ENCODE measurements at regions not wholly inside any gene's neighbourhood (a gene's known extent, or its start where the extent isn't known, plus 50 kb on each side); places are given as distances from the start of the nearest gene placed in this dataset.
"Not testable (repeated sequence)": the region's sequence is repeated elsewhere in the genome, so short reads cannot be mapped to it uniquely, and the experiment has no call there.

- Histone ChIP-seq H3K9me3 (no peaks in the 10 kb centered on the region), H3K27me3 (replicated peaks in 1 of 2; ENCODE audit: control insufficient read depth in 2 of 2, extremely low read depth in 1 of 2, insufficient read depth in 2 of 2, low read length in 1 of 2) (no peaks in the 10 kb centered on the region), H3K4me1 (ENCODE audit: control insufficient read depth in 1 of 2, extremely low read depth in 1 of 2, insufficient read depth in 2 of 2, low read length in 2 of 2) (no peaks in the 10 kb centered on the region), H3K36me3 (ENCODE audit: control insufficient read depth in 2 of 2, extremely low read depth in 1 of 2, insufficient read depth in 1 of 2, low read length in 1 of 2) (no peaks in the 10 kb centered on the region), H3K27ac (ENCODE audit: low read length) (no peak overlapping the region), H3K4me3 (ENCODE audit: control insufficient read depth in 1 of 2, extremely low read depth in 1 of 2, low read length in 1 of 2) (no peak overlapping the region)
- Mint-ChIP-seq H3K27me3 (no peaks in the 10 kb centered on the region), H3K36me3 (no peaks in the 10 kb centered on the region), H3K4me3 (no peak overlapping the region), H3K4me1 (no peaks in the 10 kb centered on the region), H3K9me3 (peaks cover 3 to 9% (median 5%) of the 10 kb centered on the region in 3 donors), H3K27ac (no peak overlapping the region)
- ChIA-PET CTCF (no interaction called here), POLR2A (no interaction called here)
- DNase-seq (no peak), ATAC-seq (replicated peaks in 1 of 4) (no peak)
These were observed 692.6 kb downstream of the PCDH17 start for GRCh38 chr13:58324161-58324560.

GRCh38 chr13:58329746-58330145, 698.2 kb downstream of the PCDH17 start:
- H3K4me1 ChIP-seq (ENCODE audit: control insufficient read depth in 1 of 2, extremely low read depth in 1 of 2, insufficient read depth in 2 of 2, low read length in 2 of 2): no peaks in the 10 kb centered on the region
- POLR2A ChIA-PET: interaction anchor here in 1 of 2 donors (0.6 kb wide), 1 partner anchor 33 kb away, joined by 3 read pairs; no protein-coding TSS in a partner anchor
- no CpG with 5 or more reads among the region's 5 CpGs for WGBS (ENCODE audit: insufficient coverage)
- Mint-ChIP-seq H3K36me3 (no peaks in the 10 kb centered on the region), H3K9me3 (peaks cover 2 to 10% (median 5%) of the 10 kb centered on the region in 3 donors), H3K4me1 (no peaks in the 10 kb centered on the region), H3K27ac (no peak overlapping the region), H3K27me3 (no peaks in the 10 kb centered on the region), H3K4me3 (no peak overlapping the region)
- CTCF ChIA-PET: no interaction called here
- H3K36me3 ChIP-seq (ENCODE audit: control insufficient read depth in 2 of 2, extremely low read depth in 1 of 2, insufficient read depth in 1 of 2, low read length in 1 of 2): no peaks in the 10 kb centered on the region
- no peak for DNase-seq
- H3K4me3 ChIP-seq (ENCODE audit: control insufficient read depth in 1 of 2, extremely low read depth in 1 of 2, low read length in 1 of 2): no peak overlapping the region
- ATAC-seq (replicated peaks in 1 of 4): no peak
- no peak overlapping the region for H3K27ac ChIP-seq (ENCODE audit: low read length)
- no peaks in the 10 kb centered on the region for H3K9me3 ChIP-seq
- H3K27me3 ChIP-seq (replicated peaks in 1 of 2; ENCODE audit: control insufficient read depth in 2 of 2, extremely low read depth in 1 of 2, insufficient read depth in 2 of 2, low read length in 1 of 2): no peaks in the 10 kb centered on the region

GRCh38 chr13:58340895-58341294, 709.4 kb downstream of the PCDH17 start:
- H3K4me3 Mint-ChIP-seq: no peak overlapping the region
- H3K27me3 ChIP-seq (replicated peaks in 1 of 2; ENCODE audit: control insufficient read depth in 2 of 2, extremely low read depth in 1 of 2, insufficient read depth in 2 of 2, low read length in 1 of 2): no peaks in the 10 kb centered on the region
- ChIA-PET CTCF (no interaction called here), POLR2A (no interaction called here)
- H3K27ac ChIP-seq (ENCODE audit: low read length): no peak overlapping the region
- no peaks in the 10 kb centered on the region for H3K36me3 ChIP-seq (ENCODE audit: control insufficient read depth in 2 of 2, extremely low read depth in 1 of 2, insufficient read depth in 1 of 2, low read length in 1 of 2)
- H3K4me1 Mint-ChIP-seq: no peaks in the 10 kb centered on the region
- no peak for ATAC-seq (replicated peaks in 1 of 4)
- H3K9me3 ChIP-seq: no peaks in the 10 kb centered on the region
- no peak overlapping the region for H3K27ac Mint-ChIP-seq
- H3K4me3 ChIP-seq (ENCODE audit: control insufficient read depth in 1 of 2, extremely low read depth in 1 of 2, low read length in 1 of 2): no peak overlapping the region
- no peaks in the 10 kb centered on the region for H3K27me3 Mint-ChIP-seq
- DNase-seq: no peak
- H3K9me3 Mint-ChIP-seq: peaks cover 12 to 33% (median 16%) of the 10 kb centered on the region in 3 donors
- H3K4me1 ChIP-seq (ENCODE audit: control insufficient read depth in 1 of 2, extremely low read depth in 1 of 2, insufficient read depth in 2 of 2, low read length in 2 of 2): no peaks in the 10 kb centered on the region
- H3K36me3 Mint-ChIP-seq: no peaks in the 10 kb centered on the region

GRCh38 chr13:58341318-58341717, 709.8 kb downstream of the PCDH17 start:
- no peaks in the 10 kb centered on the region for H3K4me1 ChIP-seq (ENCODE audit: control insufficient read depth in 1 of 2, extremely low read depth in 1 of 2, insufficient read depth in 2 of 2, low read length in 2 of 2)
- H3K9me3 ChIP-seq: no peaks in the 10 kb centered on the region
- POLR2A ChIA-PET: no interaction called here
- H3K27ac ChIP-seq (ENCODE audit: low read length): no peak overlapping the region
- DNase-seq (no peak), ATAC-seq (replicated peaks in 1 of 4) (no peak)
- Mint-ChIP-seq H3K27me3 (no peaks in the 10 kb centered on the region), H3K9me3 (peaks cover 10 to 32% (median 16%) of the 10 kb centered on the region in 3 donors), H3K4me1 (no peaks in the 10 kb centered on the region), H3K4me3 (no peak overlapping the region), H3K27ac (no peak overlapping the region), H3K36me3 (no peaks in the 10 kb centered on the region)
- WGBS (ENCODE audit: insufficient coverage): no CpG with 5 or more reads among the region's 1 CpG
- no peaks in the 10 kb centered on the region for H3K27me3 ChIP-seq (replicated peaks in 1 of 2; ENCODE audit: control insufficient read depth in 2 of 2, extremely low read depth in 1 of 2, insufficient read depth in 2 of 2, low read length in 1 of 2)
- no peaks in the 10 kb centered on the region for H3K36me3 ChIP-seq (ENCODE audit: control insufficient read depth in 2 of 2, extremely low read depth in 1 of 2, insufficient read depth in 1 of 2, low read length in 1 of 2)
- no peak overlapping the region for H3K4me3 ChIP-seq (ENCODE audit: control insufficient read depth in 1 of 2, extremely low read depth in 1 of 2, low read length in 1 of 2)
- CTCF ChIA-PET: no interaction called here

- no peak overlapping the region for H3K4me3 ChIP-seq (ENCODE audit: control insufficient read depth in 1 of 2, extremely low read depth in 1 of 2, low read length in 1 of 2)
- no peak for ATAC-seq (replicated peaks in 1 of 4)
- ChIA-PET CTCF (no interaction called here), POLR2A (no interaction called here)
- H3K27ac Mint-ChIP-seq: no peak overlapping the region
- H3K27ac ChIP-seq (ENCODE audit: low read length): no peak overlapping the region
- H3K4me1 Mint-ChIP-seq: no peaks in the 10 kb centered on the region
- no peaks in the 10 kb centered on the region for H3K36me3 Mint-ChIP-seq
- H3K27me3 ChIP-seq (replicated peaks in 1 of 2; ENCODE audit: control insufficient read depth in 2 of 2, extremely low read depth in 1 of 2, insufficient read depth in 2 of 2, low read length in 1 of 2): no peaks in the 10 kb centered on the region
- WGBS (ENCODE audit: insufficient coverage): 90% methylated on average over 2 of the region's 3 CpGs
- H3K9me3 Mint-ChIP-seq: peaks cover 12 to 31% (median 17%) of the 10 kb centered on the region in 3 donors
- H3K9me3 ChIP-seq: no peaks in the 10 kb centered on the region
- no peak for DNase-seq
- no peak overlapping the region for H3K4me3 Mint-ChIP-seq
- H3K27me3 Mint-ChIP-seq: no peaks in the 10 kb centered on the region
- H3K36me3 ChIP-seq (ENCODE audit: control insufficient read depth in 2 of 2, extremely low read depth in 1 of 2, insufficient read depth in 1 of 2, low read length in 1 of 2): no peaks in the 10 kb centered on the region
- H3K4me1 ChIP-seq (ENCODE audit: control insufficient read depth in 1 of 2, extremely low read depth in 1 of 2, insufficient read depth in 2 of 2, low read length in 2 of 2): no peaks in the 10 kb centered on the region
These were observed 711.5 kb downstream of the PCDH17 start for GRCh38 chr13:58343076-58343475.

GRCh38 chr13:58352100-58352499, 720.6 kb downstream of the PCDH17 start:
- H3K27me3 Mint-ChIP-seq; H3K27ac ChIP-seq (ENCODE audit: low read length); CTCF ChIA-PET; H3K36me3 ChIP-seq (ENCODE audit: control insufficient read depth in 2 of 2, extremely low read depth in 1 of 2, insufficient read depth in 1 of 2, low read length in 1 of 2); H3K4me3 Mint-ChIP-seq; H3K9me3 ChIP-seq; POLR2A ChIA-PET; DNase-seq; H3K36me3 Mint-ChIP-seq; H3K27ac Mint-ChIP-seq; H3K4me1 ChIP-seq (ENCODE audit: control insufficient read depth in 1 of 2, extremely low read depth in 1 of 2, insufficient read depth in 2 of 2, low read length in 2 of 2); ATAC-seq (replicated peaks in 1 of 4); H3K4me3 ChIP-seq (ENCODE audit: control insufficient read depth in 1 of 2, extremely low read depth in 1 of 2, low read length in 1 of 2); H3K27me3 ChIP-seq (replicated peaks in 1 of 2; ENCODE audit: control insufficient read depth in 2 of 2, extremely low read depth in 1 of 2, insufficient read depth in 2 of 2, low read length in 1 of 2); H3K4me1 Mint-ChIP-seq: not testable (repeated sequence)
- peaks cover 6 to 14% (median 14%) of the 10 kb centered on the region in 3 donors for H3K9me3 Mint-ChIP-seq
- WGBS (ENCODE audit: insufficient coverage): 79% methylated on average over 6 of the region's 9 CpGs

- Mint-ChIP-seq H3K27ac (no peak overlapping the region), H3K36me3 (no peaks in the 10 kb centered on the region), H3K4me3 (no peak overlapping the region), H3K9me3 (peaks cover 5 to 21% (median 12%) of the 10 kb centered on the region in 3 donors), H3K4me1 (no peaks in the 10 kb centered on the region), H3K27me3 (no peaks in the 10 kb centered on the region)
- no peaks in the 10 kb centered on the region for H3K36me3 ChIP-seq (ENCODE audit: control insufficient read depth in 2 of 2, extremely low read depth in 1 of 2, insufficient read depth in 1 of 2, low read length in 1 of 2)
- no peak overlapping the region for H3K27ac ChIP-seq (ENCODE audit: low read length)
- no peaks in the 10 kb centered on the region for H3K27me3 ChIP-seq (replicated peaks in 1 of 2; ENCODE audit: control insufficient read depth in 2 of 2, extremely low read depth in 1 of 2, insufficient read depth in 2 of 2, low read length in 1 of 2)
- ChIA-PET POLR2A (no interaction called here), CTCF (no interaction called here)
- H3K9me3 ChIP-seq: no peaks in the 10 kb centered on the region
- DNase-seq (no peak), ATAC-seq (replicated peaks in 1 of 4) (no peak)
- no peak overlapping the region for H3K4me3 ChIP-seq (ENCODE audit: control insufficient read depth in 1 of 2, extremely low read depth in 1 of 2, low read length in 1 of 2)
- 57% methylated on average over 1 of the region's 5 CpGs for WGBS (ENCODE audit: insufficient coverage)
- no peaks in the 10 kb centered on the region for H3K4me1 ChIP-seq (ENCODE audit: control insufficient read depth in 1 of 2, extremely low read depth in 1 of 2, insufficient read depth in 2 of 2, low read length in 2 of 2)
These were observed 738.4 kb downstream of the PCDH17 start for GRCh38 chr13:58369936-58370335.

Measured in T-cell (primary cell).